ENCODE measurements at regions not wholly inside any gene's neighbourhood (a gene's known extent, or its start where the extent isn't known, plus 50 kb on each side); places are given as distances from the start of the nearest gene placed in this dataset.

DNA sequence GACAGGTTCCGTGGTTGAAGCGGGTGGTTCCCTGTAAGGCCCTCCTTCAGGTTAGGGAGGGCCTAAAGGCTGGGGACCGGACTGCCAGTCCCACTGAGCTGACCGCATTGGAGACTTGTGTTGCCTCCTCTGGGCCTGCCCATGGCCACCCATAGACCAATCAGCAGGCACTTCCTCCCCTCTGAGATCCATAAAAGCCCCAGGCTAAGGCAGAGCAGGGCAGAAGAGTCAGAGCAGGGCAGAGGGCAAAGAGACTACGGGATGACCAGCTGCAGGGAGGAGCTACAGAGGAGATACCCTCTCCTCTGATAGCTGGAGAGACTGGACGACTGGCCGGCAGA is 537.4 kb downstream of the TENT5A start:
- H3K4me3 ChIP-seq (replicated peaks in 1 of 2; ENCODE audit: low read depth in 2 of 2, low read length in 2 of 2): no peak overlapping the region
- TF ChIP-seq, protein P1, sequence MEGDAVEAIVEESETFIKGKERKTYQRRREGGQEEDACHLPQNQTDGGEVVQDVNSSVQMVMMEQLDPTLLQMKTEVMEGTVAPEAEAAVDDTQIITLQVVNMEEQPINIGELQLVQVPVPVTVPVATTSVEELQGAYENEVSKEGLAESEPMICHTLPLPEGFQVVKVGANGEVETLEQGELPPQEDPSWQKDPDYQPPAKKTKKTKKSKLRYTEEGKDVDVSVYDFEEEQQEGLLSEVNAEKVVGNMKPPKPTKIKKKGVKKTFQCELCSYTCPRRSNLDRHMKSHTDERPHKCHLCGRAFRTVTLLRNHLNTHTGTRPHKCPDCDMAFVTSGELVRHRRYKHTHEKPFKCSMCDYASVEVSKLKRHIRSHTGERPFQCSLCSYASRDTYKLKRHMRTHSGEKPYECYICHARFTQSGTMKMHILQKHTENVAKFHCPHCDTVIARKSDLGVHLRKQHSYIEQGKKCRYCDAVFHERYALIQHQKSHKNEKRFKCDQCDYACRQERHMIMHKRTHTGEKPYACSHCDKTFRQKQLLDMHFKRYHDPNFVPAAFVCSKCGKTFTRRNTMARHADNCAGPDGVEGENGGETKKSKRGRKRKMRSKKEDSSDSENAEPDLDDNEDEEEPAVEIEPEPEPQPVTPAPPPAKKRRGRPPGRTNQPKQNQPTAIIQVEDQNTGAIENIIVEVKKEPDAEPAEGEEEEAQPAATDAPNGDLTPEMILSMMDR (IDR thresholded peaks at IDR 0.05; ENCODE audit: low read depth, low read length): no peak
- DNase-seq (ENCODE audit: low read depth in 2 of 2): no peak

DNA sequence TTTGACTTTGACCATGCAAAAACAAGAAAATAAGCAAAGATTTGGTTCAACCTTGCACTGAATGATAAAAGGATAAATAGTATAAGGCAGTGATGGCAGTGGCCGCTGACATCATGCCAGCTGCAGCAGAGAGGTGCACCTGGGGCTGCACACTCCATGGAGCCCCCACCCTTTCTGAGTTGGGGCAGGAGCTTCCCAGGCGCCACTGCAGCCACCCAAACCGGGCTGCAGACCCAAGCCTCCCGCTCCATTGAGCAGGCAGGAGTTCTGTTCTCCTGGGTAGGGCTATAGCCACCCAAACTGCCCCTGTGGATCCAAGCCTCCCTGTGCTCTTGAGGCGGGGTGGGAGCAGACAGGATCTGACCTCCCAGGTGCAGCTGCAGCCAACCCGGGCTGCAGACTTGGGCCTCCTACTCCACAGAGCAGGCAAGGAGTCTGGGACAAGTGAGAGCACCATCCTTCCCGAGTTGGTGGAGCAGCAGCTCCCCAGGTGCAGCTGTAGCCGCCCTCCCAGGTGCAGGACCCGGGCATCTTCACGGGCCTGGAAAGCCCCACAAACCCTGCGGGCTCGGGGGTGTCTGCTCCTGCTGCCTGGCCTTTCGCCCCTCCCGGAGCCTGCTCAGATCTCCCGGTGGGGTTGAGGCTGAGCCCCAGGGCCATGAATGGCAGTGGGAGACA is 537.9 kb downstream of the TENT5A start:
- DNase-seq (ENCODE audit: low read depth in 2 of 2): no peak
- H3K4me3 ChIP-seq (replicated peaks in 1 of 2; ENCODE audit: low read depth in 2 of 2, low read length in 2 of 2): no peak overlapping the region
- TF ChIP-seq, protein P1 (IDR thresholded peaks at IDR 0.05; ENCODE audit: low read depth, low read length): no peak

DNA sequence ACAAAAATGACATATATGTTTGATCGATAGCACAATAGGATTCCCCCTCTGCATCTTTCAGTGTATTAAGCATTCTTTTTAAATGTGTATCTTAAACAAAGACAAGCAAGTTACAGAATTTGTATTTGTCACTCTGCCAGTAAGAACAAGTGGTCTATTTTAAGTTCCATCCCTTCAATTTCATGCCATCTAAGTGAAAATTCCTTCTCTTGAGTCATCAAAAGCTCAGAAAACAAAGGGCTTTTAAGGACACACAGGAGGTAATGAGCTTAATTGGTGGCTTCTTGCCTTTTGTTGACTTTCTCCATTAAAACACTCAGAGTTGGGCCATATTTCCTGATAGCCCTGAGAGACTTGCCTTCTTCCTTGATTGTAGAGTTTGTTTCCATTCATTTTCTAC is 547.8 kb downstream of the TENT5A start:
- DNase-seq (ENCODE audit: low read depth in 2 of 2): peak; percentile 20 to 26
- H3K4me3 ChIP-seq (replicated peaks in 1 of 2; ENCODE audit: low read depth in 2 of 2, low read length in 2 of 2): no peak overlapping the region
- TF ChIP-seq, protein P1 (IDR thresholded peaks at IDR 0.05; ENCODE audit: low read depth, low read length): no peak

DNA sequence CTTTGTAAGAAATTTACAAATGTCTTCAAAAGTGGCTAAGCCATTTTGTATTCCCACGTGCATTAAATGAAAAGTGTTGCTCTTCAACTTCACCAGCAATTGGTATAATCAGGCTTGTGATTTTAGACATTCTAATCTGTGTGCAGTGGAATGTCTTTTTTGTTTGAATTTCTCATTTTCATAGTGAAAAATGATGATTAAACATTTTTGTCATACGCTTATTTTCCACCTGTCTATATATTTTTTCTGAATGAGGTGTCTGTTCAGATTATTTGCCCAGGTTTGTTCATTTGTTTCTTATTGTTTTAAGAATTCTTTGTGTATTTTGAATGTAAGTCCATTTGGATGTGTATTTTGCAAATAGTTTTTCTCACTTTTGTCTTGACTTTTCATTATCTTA is 558.1 kb downstream of the TENT5A start:
- no peak overlapping the region for H3K4me3 ChIP-seq (replicated peaks in 1 of 2; ENCODE audit: low read depth in 2 of 2, low read length in 2 of 2)
- no peak for DNase-seq (ENCODE audit: low read depth in 2 of 2)
- TF ChIP-seq, protein P1 (IDR thresholded peaks at IDR 0.05; ENCODE audit: low read depth, low read length): no peak

DNA sequence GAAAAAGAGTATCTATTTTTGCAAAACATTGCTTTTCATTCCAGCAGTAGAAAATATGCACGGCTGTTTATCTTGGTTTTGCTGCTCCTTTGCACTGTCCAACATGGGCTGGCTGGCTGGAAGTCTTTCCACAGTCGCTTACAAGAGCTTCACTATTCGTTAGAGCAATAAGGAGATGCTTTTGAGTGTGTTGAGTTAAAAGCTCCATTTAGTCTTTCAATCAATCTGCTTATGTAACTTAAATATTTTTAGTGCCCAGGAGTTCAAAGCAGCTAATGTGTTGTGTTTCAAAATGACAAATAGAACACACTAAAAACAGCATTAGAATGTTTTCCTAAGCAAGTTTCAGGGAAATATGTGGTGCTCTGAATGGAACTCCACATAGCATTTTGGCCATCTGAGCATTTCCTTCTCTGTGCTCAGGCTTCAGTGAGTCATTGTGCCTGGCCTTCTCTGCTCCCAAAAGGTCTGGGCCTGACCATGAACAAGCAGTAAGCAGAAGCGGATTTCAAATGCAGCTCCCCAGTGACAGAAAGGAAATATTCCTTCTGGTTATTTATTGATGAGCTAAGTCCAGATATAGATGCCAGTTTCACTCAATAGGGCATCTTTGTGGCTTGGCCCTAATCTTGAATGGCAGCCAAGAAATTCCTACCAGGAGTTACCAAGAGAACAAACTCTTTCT is 580.3 kb downstream of the TENT5A start:
- TF ChIP-seq, protein P1 (IDR thresholded peaks at IDR 0.05; ENCODE audit: low read depth, low read length): no peak
- peak; percentile 63 to 79 for DNase-seq (ENCODE audit: low read depth in 2 of 2)
- no peak overlapping the region for H3K4me3 ChIP-seq (replicated peaks in 1 of 2; ENCODE audit: low read depth in 2 of 2, low read length in 2 of 2)

DNA sequence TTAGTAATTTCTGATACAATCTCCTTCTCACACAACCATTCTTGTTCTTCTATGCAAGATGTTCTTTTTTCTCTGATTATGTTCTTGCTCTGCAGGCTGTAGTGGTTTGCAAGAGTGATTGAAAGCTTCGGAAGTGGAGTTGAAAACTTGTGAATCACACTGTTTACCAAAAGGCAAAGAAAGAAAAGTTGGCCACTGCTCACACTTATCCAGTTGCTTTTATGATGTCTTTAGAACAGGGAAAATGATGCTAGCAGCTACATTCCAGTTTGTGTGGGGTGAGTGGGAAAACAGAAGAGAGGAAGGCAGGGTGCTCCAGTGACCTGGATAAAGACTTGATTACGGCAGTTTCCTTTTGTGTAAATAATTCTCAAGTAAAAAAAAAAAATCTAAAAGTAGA is 583.3 kb downstream of the TENT5A start:
- TF ChIP-seq, protein P1 (IDR thresholded peaks at IDR 0.05; ENCODE audit: low read depth, low read length): no peak
- DNase-seq (ENCODE audit: low read depth in 2 of 2): peak; percentile 21 to 23
- no peak overlapping the region for H3K4me3 ChIP-seq (replicated peaks in 1 of 2; ENCODE audit: low read depth in 2 of 2, low read length in 2 of 2)

Measured in cardiac fibroblast (primary cell).